Calu3 (cell line): ENCODE measurements at regions not wholly inside any gene's neighbourhood (a gene's known extent, or its start where the extent isn't known, plus 50 kb on each side); places are given as distances from the start of the nearest gene placed in this dataset.

ENCODE experiments used
- BruUV-seq: library from RNA; stranded (reverse); fragments of 400-500 nt; replicated peaks from 2 replicates; lab custom pipeline; 2021; lab: Mats Ljungman, UMichigan
- CTCF ChIA-PET: fragments of 300-600 bp; sonication (Branson Sonifier 250); formaldehyde crosslinking; loops from one replicate; lab custom pipeline; 2022; ENCODE audit warnings: antibody characterized with exemption; lab: Charles Lee
- DNase-seq: peaks from one replicate; pipeline ENCODE4 v3.0.0; 2022
- H3K27ac Mint-ChIP-seq: one replicate; pipeline ENCODE4 v1.8.0; 2022; ENCODE audit warnings: mixed read lengths; ENCODE audit not compliant: unreplicated experiment
- H3K27me3 Mint-ChIP-seq: one replicate; pipeline ENCODE4 v1.8.0; 2022; ENCODE audit warnings: mixed read lengths; ENCODE audit not compliant: unreplicated experiment
- H3K36me3 Mint-ChIP-seq: one replicate; pipeline ENCODE4 v1.8.0; 2022; ENCODE audit warnings: mild to moderate bottlenecking, moderate library complexity, mixed read lengths; ENCODE audit not compliant: insufficient read depth, unreplicated experiment
- H3K4me1 Mint-ChIP-seq: one replicate; pipeline ENCODE4 v1.8.0; 2022; ENCODE audit warnings: mild to moderate bottlenecking, low read depth, mixed read lengths; ENCODE audit not compliant: unreplicated experiment
- H3K4me3 Mint-ChIP-seq: one replicate; pipeline ENCODE4 v1.8.0; 2022; ENCODE audit warnings: mild to moderate bottlenecking, low read depth, moderate library complexity, mixed read lengths; ENCODE audit not compliant: unreplicated experiment
- H3K9me3 Mint-ChIP-seq: one replicate; pipeline ENCODE4 v1.8.0; 2022; ENCODE audit warnings: low read depth, mixed read lengths; ENCODE audit not compliant: unreplicated experiment
- CTCF ChIP-seq: fragments of 200-600 bp; IDR thresholded peaks from one replicate; pipeline ENCODE4 v1.8.0; 2022; ENCODE audit warnings: antibody characterized with exemption; ENCODE audit not compliant: unreplicated experiment
- intact Hi-C: fragments of 100-400 bp; cut with micrococcal nuclease; formaldehyde crosslinking; loops from one replicate; pipeline ENCODE4 v1.10.0; 2022; ENCODE audit not compliant: unreplicated experiment

- no peak for TF ChIP-seq CTCF
- BruUV-seq = no TSS peak
- H3K36me3 Mint-ChIP-seq = no peaks in the 10 kb centered on the region
- DNase-seq = no peak
- H3K27me3 Mint-ChIP-seq = peaks cover 28% of the 10 kb centered on the region
- no peaks in the 10 kb centered on the region for H3K4me1 Mint-ChIP-seq
- CTCF ChIA-PET = interaction anchor here (1.1 kb wide), 1 partner anchor 10 kb away, joined by 4 read pairs; no protein-coding TSS in a partner anchor
- H3K4me3 Mint-ChIP-seq = no peak overlapping the region
- H3K9me3 Mint-ChIP-seq = no peaks in the 10 kb centered on the region
- H3K27ac Mint-ChIP-seq = no peak overlapping the region
- intact Hi-C loops = loop anchor here (5.0 kb wide), 2 partner anchors 163 to 423 kb away; no protein-coding TSS in a partner anchor
Measured at GRCh38 chr12:13744561-13744960, 236.8 kb downstream of the GRIN2B start.

GRCh38 chr12:13740149-13740545, 241.3 kb downstream of the GRIN2B start:
- CTCF ChIA-PET = interaction anchor here (1.1 kb wide), 1 partner anchor 202 kb away, joined by 5 read pairs; no protein-coding TSS in a partner anchor
- Mint-ChIP-seq H3K9me3 (no peaks in the 10 kb centered on the region), H3K27me3 (no peaks in the 10 kb centered on the region), H3K27ac (no peak overlapping the region), H3K4me3 (no peak overlapping the region), H3K36me3 (no peaks in the 10 kb centered on the region), H3K4me1 (no peaks in the 10 kb centered on the region)
- no peak for TF ChIP-seq CTCF
- BruUV-seq = no TSS peak
- DNase-seq = no peak
- intact Hi-C loops = loop anchor here (5.0 kb wide), 2 partner anchors 167 to 427 kb away; no protein-coding TSS in a partner anchor

DNA sequence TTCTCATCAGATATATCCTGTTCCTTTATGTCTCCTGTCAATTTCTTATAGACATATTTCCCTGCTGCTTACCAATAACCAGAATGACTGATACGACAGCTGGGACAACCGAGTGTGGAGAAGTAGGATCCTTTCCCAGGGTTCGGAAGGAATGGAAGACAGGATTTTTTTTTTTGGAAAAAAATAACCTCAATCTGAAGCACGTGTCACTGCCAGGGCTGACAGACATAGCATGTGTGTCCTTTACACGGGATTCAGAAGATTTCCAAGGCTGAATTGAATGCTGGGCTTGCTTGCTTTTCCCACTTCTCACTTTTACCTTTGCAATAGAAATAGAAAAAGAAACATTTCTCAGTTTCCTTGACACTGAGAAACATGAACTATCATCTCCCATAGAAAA, 245.7 kb downstream of the GRIN2B start:
- intact Hi-C loops = no loop called here
- no peak overlapping the region for H3K4me3 Mint-ChIP-seq
- no peak overlapping the region for H3K27ac Mint-ChIP-seq
- DNase-seq = no peak
- H3K36me3 Mint-ChIP-seq = no peaks in the 10 kb centered on the region
- TF ChIP-seq CTCF = no peak
- H3K4me1 Mint-ChIP-seq = no peaks in the 10 kb centered on the region
- no TSS peak for BruUV-seq
- CTCF ChIA-PET = no interaction called here
- no peaks in the 10 kb centered on the region for H3K9me3 Mint-ChIP-seq
- peaks cover 14% of the 10 kb centered on the region for H3K27me3 Mint-ChIP-seq

DNA sequence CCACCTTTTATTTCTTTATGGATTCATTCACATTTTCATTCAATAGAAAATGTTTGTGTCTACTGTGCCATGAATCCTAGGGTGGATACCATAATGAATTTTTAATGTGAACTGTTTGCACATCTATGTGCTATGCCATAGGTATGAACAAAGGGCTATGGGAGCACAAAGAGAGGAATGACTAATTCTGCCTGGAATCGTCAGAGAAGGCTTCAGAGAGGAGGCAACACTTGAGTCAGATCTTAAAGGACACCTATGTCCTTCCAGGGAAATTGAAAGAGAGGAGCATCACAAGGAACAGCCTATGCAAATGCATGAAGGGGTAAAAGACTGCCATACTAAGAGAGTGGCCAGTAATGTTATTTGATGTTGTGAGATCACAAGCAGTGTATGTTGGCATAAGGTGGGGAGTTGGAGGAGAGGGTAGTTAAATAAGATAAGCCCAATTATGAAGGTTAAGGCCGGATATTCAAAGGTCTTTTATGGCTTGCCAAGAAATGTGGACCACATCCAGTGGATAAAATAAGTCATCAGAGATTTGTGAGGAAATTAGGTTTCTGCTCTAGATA, 246.7 kb downstream of the GRIN2B start:
- H3K36me3 Mint-ChIP-seq = no peaks in the 10 kb centered on the region
- intact Hi-C loops = no loop called here
- no peaks in the 10 kb centered on the region for H3K4me1 Mint-ChIP-seq
- H3K9me3 Mint-ChIP-seq = no peaks in the 10 kb centered on the region
- BruUV-seq = no TSS peak
- H3K27me3 Mint-ChIP-seq = peaks cover 17% of the 10 kb centered on the region
- no peak for DNase-seq
- CTCF ChIA-PET = no interaction called here
- TF ChIP-seq CTCF = no peak
- H3K4me3 Mint-ChIP-seq = no peak overlapping the region
- H3K27ac Mint-ChIP-seq = no peak overlapping the region
